Spleen (tissue), 11 donors: ENCODE measurements at regions not wholly inside any gene's neighbourhood (a gene's known extent, or its start where the extent isn't known, plus 50 kb on each side); places are given as distances from the start of the nearest gene placed in this dataset.

Experiments used
- DNase-seq: peaks from one replicate; pipeline ENCODE4 v3.0.0-alpha.2; 2020
- H3K27ac ChIP-seq, 8 donors: fragments of 200-600 bp; sonication (generic) in 7 of 8; 1 replicate in 4 of 8; 2 replicates in 4 of 8; pipeline versions ENCODE4 v1.5.0 to v1.8.0; 2016 to 2021; ENCODE audit warnings: inconsistent platforms in 4 of 8, mild to moderate bottlenecking in 4 of 8, moderate library complexity in 1 of 8
- H3K27me3 ChIP-seq, 7 donors: fragments of 200-600 bp; sonication (generic) in 6 of 7; replicated peaks in 1 of 7; 1 replicate in 4 of 7; 2 replicates in 3 of 7; pipeline versions ENCODE4 v1.5.0 to v1.8.0; 2016 to 2021; ENCODE audit warnings: inconsistent platforms in 3 of 7, mild to moderate bottlenecking in 1 of 7
- H3K36me3 ChIP-seq, 6 donors: fragments of 200-600 bp; sonication (generic) in 5 of 6; 1 replicate in 4 of 6; 2 replicates in 2 of 6; pipeline versions ENCODE4 v1.5.0 to v1.8.0; 2016 to 2021; ENCODE audit warnings: inconsistent platforms in 2 of 6
- H3K4me1 ChIP-seq, 6 donors: fragments of 200-600 bp; sonication (generic) in 5 of 6; 1 replicate in 3 of 6; 2 replicates in 3 of 6; pipeline versions ENCODE4 v1.5.0 to v1.8.0; 2016 to 2021; ENCODE audit warnings: inconsistent platforms in 3 of 6
- H3K4me3 ChIP-seq, 8 donors: fragments of 200-600 bp; sonication (generic) in 7 of 8; 1 replicate in 4 of 8; 2 replicates in 4 of 8; pipeline versions ENCODE4 v1.5.0 to v1.8.0; 2016 to 2021; ENCODE audit warnings: inconsistent platforms in 4 of 8, mild to moderate bottlenecking in 4 of 8, moderate library complexity in 2 of 8
- H3K9me3 ChIP-seq, 8 donors: fragments of 200-600 bp; sonication (generic) in 7 of 8; 1 replicate in 4 of 8; 2 replicates in 4 of 8; pipeline versions ENCODE4 v1.5.0 to v1.8.0; 2016 to 2021; ENCODE audit warnings: inconsistent platforms in 4 of 8
- CTCF ChIP-seq, 11 experiments: fragments of 200-600 bp in 7 of 11; fragments of 450-650 bp in 4 of 11; sonication (generic) in 4 of 11; IDR thresholded peaks in 8 of 11; conservative IDR thresholded peaks in 3 of 11; 1 replicate in 7 of 11; 2 replicates in 4 of 11; pipeline versions ENCODE4 v1.4.0 to v1.8.0; 2016 to 2021; ENCODE audit warnings: antibody characterized with exemption in 11 of 11, inconsistent platforms in 4 of 11, mild to moderate bottlenecking in 1 of 11
- POLR2A ChIP-seq, 3 donors: fragments of 450-650 bp; IDR thresholded peaks; one replicate each; pipeline ENCODE4 v1.5.1; 2017; ENCODE audit warnings: antibody characterized with exemption in 3 of 3, mild to moderate bottlenecking in 1 of 3
- POLR2AphosphoS5 ChIP-seq, 3 donors: sonication (generic); formaldehyde crosslinking; IDR thresholded peaks; one replicate each; pipeline ENCODE4 v1.5.1; 2017; ENCODE audit warnings: antibody characterized with exemption in 3 of 3
- WGBS, 5 donors: extraction: QIAGEN DNeasy Blood & Tissue Kit in 3 of 5; methylation state at CpG; one replicate each; pipeline versions ENCODE4 v1.1.5 to v1.1.7; 2013 to 2018; 5-methylcytosine and 5-hydroxymethylcytosine counted together
- intact Hi-C: fragments of 100-400 bp; cut with DNase I; formaldehyde crosslinking; loops from one replicate; pipeline ENCODE4 v1.15.0; 2023; ENCODE audit warnings: low total_unique reads
- donor health status: healthy with polysubstance abuse.
- donor health status: DM: no; HTN: no; CAD: no; lungs with moderate emphysema.
- donor health status: DM: no; HTN: no; CAD: no.
- donor health status: Bipolar disorder and iron deficiency.
- donor health status: healthy.
- donor health status: DM: no; HTN: no; CAD: no.
- donor health status: DM: yes; HTN: yes; CAD: no.

GRCh38 chr4:112881842-112882241 lies 167.6 kb upstream of the ANK2 start:
- no peaks in the 10 kb centered on the region for H3K36me3 ChIP-seq
- TF ChIP-seq POLR2A (IDR thresholded peaks at IDR 0.05) (no peak), POLR2AphosphoS5 (IDR thresholded peaks at IDR 0.05) (no peak), CTCF (IDR thresholded peaks at IDR 0.05 in 8 of 11, conservative IDR thresholded peaks at IDR 0.05 in 3 of 11) (no peak)
- no peaks in the 10 kb centered on the region for H3K4me1 ChIP-seq
- H3K4me3 ChIP-seq: no peak overlapping the region
- 70 to 77% (median 75%) methylated on average over 12 of the region's 12 CpGs for WGBS, 5 donors
- DNase-seq: no peak
- no peaks in the 10 kb centered on the region for H3K9me3 ChIP-seq
- no peak overlapping the region for H3K27ac ChIP-seq
- no peaks in the 10 kb centered on the region for H3K27me3 ChIP-seq
- intact Hi-C loops: no loop called here

- Histone ChIP-seq H3K36me3 (no peaks in the 10 kb centered on the region), H3K27ac (no peak overlapping the region), H3K9me3 (no peaks in the 10 kb centered on the region), H3K27me3 (no peaks in the 10 kb centered on the region), H3K4me3 (no peak overlapping the region), H3K4me1 (no peaks in the 10 kb centered on the region)
- no peak for TF ChIP-seq CTCF (IDR thresholded peaks at IDR 0.05 in 8 of 11, conservative IDR thresholded peaks at IDR 0.05 in 3 of 11)
- no peak for TF ChIP-seq POLR2AphosphoS5 (IDR thresholded peaks at IDR 0.05)
- no peak for TF ChIP-seq POLR2A (IDR thresholded peaks at IDR 0.05)
- intact Hi-C loops: no loop called here
- WGBS, 5 donors: 68 to 83% (median 76%) methylated on average over 4 of the region's 4 CpGs
- no peak for DNase-seq
These were observed 167.2 kb upstream of the ANK2 start for GRCh38 chr4:112882286-112882685.

- no peak overlapping the region for H3K27ac ChIP-seq
- TF ChIP-seq CTCF (IDR thresholded peaks at IDR 0.05 in 8 of 11, conservative IDR thresholded peaks at IDR 0.05 in 3 of 11): no peak
- TF ChIP-seq POLR2AphosphoS5 (IDR thresholded peaks at IDR 0.05): no peak
- no peak for TF ChIP-seq POLR2A (IDR thresholded peaks at IDR 0.05)
- no peak for DNase-seq
- H3K36me3 ChIP-seq: no peaks in the 10 kb centered on the region
- H3K27me3 ChIP-seq: no peaks in the 10 kb centered on the region
- H3K4me1 ChIP-seq: no peaks in the 10 kb centered on the region
- intact Hi-C loops: no loop called here
- WGBS, 5 donors: 39 to 70% (median 55%) methylated on average over 1 of the region's 1 CpG
- H3K9me3 ChIP-seq: no peaks in the 10 kb centered on the region
- no peak overlapping the region for H3K4me3 ChIP-seq
These were observed 165.0 kb upstream of the ANK2 start for GRCh38 chr4:112884406-112884805.

- Histone ChIP-seq H3K4me3 (no peak overlapping the region), H3K36me3 (no peaks in the 10 kb centered on the region), H3K9me3 (no peaks in the 10 kb centered on the region), H3K27me3 (no peaks in the 10 kb centered on the region), H3K4me1 (peaks cover 0 to 3% (median 0%) of the 10 kb centered on the region in 6 donors), H3K27ac (no peak overlapping the region)
- no peak for DNase-seq
- WGBS, 5 donors: 65 to 90% (median 89%) methylated on average over 2 of the region's 2 CpGs
- TF ChIP-seq POLR2AphosphoS5 (IDR thresholded peaks at IDR 0.05) (no peak), POLR2A (IDR thresholded peaks at IDR 0.05) (no peak), CTCF (IDR thresholded peaks at IDR 0.05 in 8 of 11, conservative IDR thresholded peaks at IDR 0.05 in 3 of 11) (no peak)
- intact Hi-C loops: no loop called here
These were observed 163.6 kb upstream of the ANK2 start for GRCh38 chr4:112885897-112886296.
